ENCODE measurements at regions not wholly inside any gene's neighbourhood (a gene's known extent, or its start where the extent isn't known, plus 50 kb on each side); places are given as distances from the start of the nearest gene placed in this dataset.

DNA sequence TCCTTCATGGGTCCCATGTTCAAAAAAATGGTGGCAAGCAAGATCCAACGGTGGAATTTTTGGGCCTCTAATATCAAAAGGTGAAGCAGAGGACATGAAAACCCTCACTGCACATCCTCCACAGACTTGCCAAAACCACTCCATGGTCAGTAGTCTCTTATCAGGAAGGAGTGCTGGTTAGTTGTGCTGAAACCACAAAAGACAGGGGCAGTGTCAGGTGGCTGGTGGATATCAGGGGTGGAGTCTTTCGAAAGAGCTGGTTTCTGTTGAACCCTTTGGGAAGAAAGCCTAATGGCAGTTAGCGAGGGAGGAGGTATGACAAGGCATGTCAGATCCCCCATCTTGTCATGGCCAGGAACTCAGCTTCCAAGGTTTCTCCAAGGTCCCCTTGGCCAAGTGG is 395.9 kb upstream of the CAMK1G start:
- TF ChIP-seq, protein P1, sequence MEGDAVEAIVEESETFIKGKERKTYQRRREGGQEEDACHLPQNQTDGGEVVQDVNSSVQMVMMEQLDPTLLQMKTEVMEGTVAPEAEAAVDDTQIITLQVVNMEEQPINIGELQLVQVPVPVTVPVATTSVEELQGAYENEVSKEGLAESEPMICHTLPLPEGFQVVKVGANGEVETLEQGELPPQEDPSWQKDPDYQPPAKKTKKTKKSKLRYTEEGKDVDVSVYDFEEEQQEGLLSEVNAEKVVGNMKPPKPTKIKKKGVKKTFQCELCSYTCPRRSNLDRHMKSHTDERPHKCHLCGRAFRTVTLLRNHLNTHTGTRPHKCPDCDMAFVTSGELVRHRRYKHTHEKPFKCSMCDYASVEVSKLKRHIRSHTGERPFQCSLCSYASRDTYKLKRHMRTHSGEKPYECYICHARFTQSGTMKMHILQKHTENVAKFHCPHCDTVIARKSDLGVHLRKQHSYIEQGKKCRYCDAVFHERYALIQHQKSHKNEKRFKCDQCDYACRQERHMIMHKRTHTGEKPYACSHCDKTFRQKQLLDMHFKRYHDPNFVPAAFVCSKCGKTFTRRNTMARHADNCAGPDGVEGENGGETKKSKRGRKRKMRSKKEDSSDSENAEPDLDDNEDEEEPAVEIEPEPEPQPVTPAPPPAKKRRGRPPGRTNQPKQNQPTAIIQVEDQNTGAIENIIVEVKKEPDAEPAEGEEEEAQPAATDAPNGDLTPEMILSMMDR (IDR thresholded peaks at IDR 0.05; ENCODE audit: insufficient read depth, low read depth, low read length): no peak
- TF ChIP-seq EZH2 (IDR thresholded peaks at IDR 0.05; ENCODE audit: insufficient read depth, low read length): no peak
